ENCODE measurements at regions not wholly inside any gene's neighbourhood (a gene's known extent, or its start where the extent isn't known, plus 50 kb on each side); places are given as distances from the start of the nearest gene placed in this dataset.

DNA sequence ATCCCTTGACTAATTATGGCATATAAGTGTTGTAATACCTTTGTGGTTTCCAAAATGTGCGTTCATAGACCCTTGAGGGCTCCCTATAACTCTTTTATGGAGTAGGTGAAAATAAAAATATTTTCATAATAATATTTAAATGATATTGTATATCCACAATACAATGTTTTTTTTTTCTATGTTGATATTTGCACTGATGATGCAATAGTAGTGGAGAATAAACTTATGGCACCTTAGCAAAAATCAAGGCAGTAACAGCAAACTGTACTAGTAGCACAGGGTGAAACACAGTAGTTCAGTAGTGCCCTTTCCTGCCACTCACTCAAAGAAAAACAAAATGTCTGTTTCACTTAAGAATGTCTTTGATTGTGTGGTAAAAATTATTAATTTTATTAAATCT is 465.3 kb downstream of the C4orf33 start:
- no peak for TF ChIP-seq POLR2AphosphoS5 (IDR thresholded peaks at IDR 0.05)
- TF ChIP-seq, protein P1, sequence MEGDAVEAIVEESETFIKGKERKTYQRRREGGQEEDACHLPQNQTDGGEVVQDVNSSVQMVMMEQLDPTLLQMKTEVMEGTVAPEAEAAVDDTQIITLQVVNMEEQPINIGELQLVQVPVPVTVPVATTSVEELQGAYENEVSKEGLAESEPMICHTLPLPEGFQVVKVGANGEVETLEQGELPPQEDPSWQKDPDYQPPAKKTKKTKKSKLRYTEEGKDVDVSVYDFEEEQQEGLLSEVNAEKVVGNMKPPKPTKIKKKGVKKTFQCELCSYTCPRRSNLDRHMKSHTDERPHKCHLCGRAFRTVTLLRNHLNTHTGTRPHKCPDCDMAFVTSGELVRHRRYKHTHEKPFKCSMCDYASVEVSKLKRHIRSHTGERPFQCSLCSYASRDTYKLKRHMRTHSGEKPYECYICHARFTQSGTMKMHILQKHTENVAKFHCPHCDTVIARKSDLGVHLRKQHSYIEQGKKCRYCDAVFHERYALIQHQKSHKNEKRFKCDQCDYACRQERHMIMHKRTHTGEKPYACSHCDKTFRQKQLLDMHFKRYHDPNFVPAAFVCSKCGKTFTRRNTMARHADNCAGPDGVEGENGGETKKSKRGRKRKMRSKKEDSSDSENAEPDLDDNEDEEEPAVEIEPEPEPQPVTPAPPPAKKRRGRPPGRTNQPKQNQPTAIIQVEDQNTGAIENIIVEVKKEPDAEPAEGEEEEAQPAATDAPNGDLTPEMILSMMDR (IDR thresholded peaks at IDR 0.05) = no peak
